Mucosa of stomach (tissue), 1 donor: ENCODE measurements at regions not wholly inside any gene's neighbourhood (a gene's known extent, or its start where the extent isn't known, plus 50 kb on each side); places are given as distances from the start of the nearest gene placed in this dataset.

Experiments used
- H3K27me3 ChIP-seq: one replicate; pipeline ENCODE4 v1.7.0; 2013; ENCODE audit warnings: mild to moderate bottlenecking, low read length; ENCODE audit not compliant: control insufficient read depth, insufficient read depth
- H3K36me3 ChIP-seq: one replicate; pipeline ENCODE4 v1.7.0; 2013; ENCODE audit warnings: low read length; ENCODE audit not compliant: control insufficient read depth, insufficient read depth
- H3K4me1 ChIP-seq: one replicate; pipeline ENCODE4 v1.7.0; 2013; ENCODE audit warnings: mild to moderate bottlenecking, low read length; ENCODE audit not compliant: control insufficient read depth, insufficient read depth
- H3K4me3 ChIP-seq: one replicate; pipeline ENCODE4 v1.7.0; 2013; ENCODE audit warnings: low read length
- H3K9ac ChIP-seq: one replicate; pipeline ENCODE4 v1.7.0; 2013; ENCODE audit warnings: mild to moderate bottlenecking, low read length, moderate library complexity
- H3K9me3 ChIP-seq: one replicate; pipeline ENCODE4 v1.7.0; 2013; ENCODE audit warnings: mild to moderate bottlenecking, low read length, moderate library complexity; ENCODE audit not compliant: control insufficient read depth
- donor health status: Pancreatic carcinoma.

- no peaks in the 10 kb centered on the region for H3K27me3 ChIP-seq
- H3K4me3 ChIP-seq, result no peak overlapping the region
- H3K4me1 ChIP-seq, result no peaks in the 10 kb centered on the region
- H3K36me3 ChIP-seq, result no peaks in the 10 kb centered on the region
- H3K9me3 ChIP-seq, result no peaks in the 10 kb centered on the region
- H3K9ac ChIP-seq, result no peak overlapping the region
These were observed 85.2 kb upstream of the IQSEC1 start for GRCh38 chr3:13158408-13158807.

- no peak overlapping the region for H3K9ac ChIP-seq
- H3K4me3 ChIP-seq, result no peak overlapping the region
- no peaks in the 10 kb centered on the region for H3K36me3 ChIP-seq
These were observed 84.8 kb upstream of the IQSEC1 start for GRCh38 chr3:13157986-13158385.

GRCh38 chr3:13152826-13153710, 79.8 kb upstream of the IQSEC1 start:
- H3K36me3 ChIP-seq, result no peaks in the 10 kb centered on the region
- no peaks in the 10 kb centered on the region for H3K27me3 ChIP-seq
- no peak overlapping the region for H3K9ac ChIP-seq
- no peaks in the 10 kb centered on the region for H3K9me3 ChIP-seq
- no peaks in the 10 kb centered on the region for H3K4me1 ChIP-seq
- no peak overlapping the region for H3K4me3 ChIP-seq

More at GRCh38 chr3:13157986-13158385, 84.8 kb upstream of the IQSEC1 start:
- Histone ChIP-seq H3K27me3 (no peaks in the 10 kb centered on the region), H3K4me1 (no peaks in the 10 kb centered on the region), H3K9me3 (no peaks in the 10 kb centered on the region)

- Histone ChIP-seq H3K36me3 (no peaks in the 10 kb centered on the region), H3K9ac (no peak overlapping the region), H3K27me3 (no peaks in the 10 kb centered on the region), H3K9me3 (no peaks in the 10 kb centered on the region), H3K4me3 (no peak overlapping the region), H3K4me1 (no peaks in the 10 kb centered on the region)
These were observed 77.4 kb upstream of the IQSEC1 start for GRCh38 chr3:13150624-13151023.

- H3K9ac ChIP-seq, result no peak overlapping the region
- no peak overlapping the region for H3K4me3 ChIP-seq
- H3K27me3 ChIP-seq, result no peaks in the 10 kb centered on the region
These were observed 76.3 kb upstream of the IQSEC1 start for GRCh38 chr3:13149330-13150108.

GRCh38 chr3:13148561-13149329, 75.5 kb upstream of the IQSEC1 start:
- Histone ChIP-seq H3K27me3 (no peaks in the 10 kb centered on the region), H3K4me3 (no peak overlapping the region), H3K9me3 (no peaks in the 10 kb centered on the region), H3K4me1 (no peaks in the 10 kb centered on the region), H3K9ac (no peak overlapping the region), H3K36me3 (no peaks in the 10 kb centered on the region)

More at GRCh38 chr3:13149330-13150108, 76.3 kb upstream of the IQSEC1 start:
- H3K9me3 ChIP-seq, result no peaks in the 10 kb centered on the region
- no peaks in the 10 kb centered on the region for H3K4me1 ChIP-seq
- H3K36me3 ChIP-seq, result no peaks in the 10 kb centered on the region

GRCh38 chr3:13148126-13148525, 74.9 kb upstream of the IQSEC1 start:
- Histone ChIP-seq H3K9ac (no peak overlapping the region), H3K4me3 (no peak overlapping the region), H3K9me3 (no peaks in the 10 kb centered on the region), H3K4me1 (no peaks in the 10 kb centered on the region), H3K36me3 (no peaks in the 10 kb centered on the region), H3K27me3 (no peaks in the 10 kb centered on the region)

GRCh38 chr3:13147344-13147743, 74.1 kb upstream of the IQSEC1 start:
- Histone ChIP-seq H3K36me3 (no peaks in the 10 kb centered on the region), H3K27me3 (no peaks in the 10 kb centered on the region), H3K9me3 (no peaks in the 10 kb centered on the region), H3K9ac (no peak overlapping the region), H3K4me1 (no peaks in the 10 kb centered on the region), H3K4me3 (no peak overlapping the region)

- Histone ChIP-seq H3K4me3 (no peak overlapping the region), H3K36me3 (no peaks in the 10 kb centered on the region), H3K4me1 (no peaks in the 10 kb centered on the region), H3K9ac (no peak overlapping the region), H3K27me3 (no peaks in the 10 kb centered on the region), H3K9me3 (no peaks in the 10 kb centered on the region)
These were observed 73.5 kb upstream of the IQSEC1 start for GRCh38 chr3:13146643-13147143.

- Histone ChIP-seq H3K9ac (no peak overlapping the region), H3K36me3 (no peaks in the 10 kb centered on the region), H3K4me1 (no peaks in the 10 kb centered on the region), H3K9me3 (no peaks in the 10 kb centered on the region), H3K4me3 (no peak overlapping the region), H3K27me3 (no peaks in the 10 kb centered on the region)
These were observed 72.8 kb upstream of the IQSEC1 start for GRCh38 chr3:13145826-13146642.

- Histone ChIP-seq H3K9ac (no peak overlapping the region), H3K27me3 (no peaks in the 10 kb centered on the region), H3K4me3 (no peak overlapping the region), H3K9me3 (no peaks in the 10 kb centered on the region), H3K36me3 (no peaks in the 10 kb centered on the region), H3K4me1 (no peaks in the 10 kb centered on the region)
These were observed 72.0 kb upstream of the IQSEC1 start for GRCh38 chr3:13145131-13145825.
